ENCODE measurements at regions not wholly inside any gene's neighbourhood (a gene's known extent, or its start where the extent isn't known, plus 50 kb on each side); places are given as distances from the start of the nearest gene placed in this dataset.

DNA sequence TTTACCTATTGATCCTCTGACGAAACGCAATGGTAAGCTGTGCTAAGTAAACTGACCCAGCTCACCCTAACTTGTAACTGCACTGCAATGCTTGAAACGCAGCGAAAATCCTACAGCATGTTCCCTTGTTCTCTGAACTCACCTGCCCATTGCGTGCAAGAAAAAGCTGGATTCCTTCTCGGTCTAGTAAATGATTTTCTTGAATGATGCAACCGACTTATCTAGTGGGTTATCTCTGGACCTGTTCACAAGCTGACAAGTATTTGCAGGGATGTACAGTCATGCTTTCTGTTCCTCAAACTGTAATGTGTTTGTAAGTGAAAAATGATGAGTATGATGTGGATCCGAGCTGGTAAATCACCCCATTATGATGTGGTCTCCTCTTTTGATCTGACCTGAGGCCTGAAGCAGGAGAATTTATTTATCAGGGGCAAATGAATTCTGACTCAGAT lies 140.1 kb downstream of the BTC start:
- TF ChIP-seq, protein P1, sequence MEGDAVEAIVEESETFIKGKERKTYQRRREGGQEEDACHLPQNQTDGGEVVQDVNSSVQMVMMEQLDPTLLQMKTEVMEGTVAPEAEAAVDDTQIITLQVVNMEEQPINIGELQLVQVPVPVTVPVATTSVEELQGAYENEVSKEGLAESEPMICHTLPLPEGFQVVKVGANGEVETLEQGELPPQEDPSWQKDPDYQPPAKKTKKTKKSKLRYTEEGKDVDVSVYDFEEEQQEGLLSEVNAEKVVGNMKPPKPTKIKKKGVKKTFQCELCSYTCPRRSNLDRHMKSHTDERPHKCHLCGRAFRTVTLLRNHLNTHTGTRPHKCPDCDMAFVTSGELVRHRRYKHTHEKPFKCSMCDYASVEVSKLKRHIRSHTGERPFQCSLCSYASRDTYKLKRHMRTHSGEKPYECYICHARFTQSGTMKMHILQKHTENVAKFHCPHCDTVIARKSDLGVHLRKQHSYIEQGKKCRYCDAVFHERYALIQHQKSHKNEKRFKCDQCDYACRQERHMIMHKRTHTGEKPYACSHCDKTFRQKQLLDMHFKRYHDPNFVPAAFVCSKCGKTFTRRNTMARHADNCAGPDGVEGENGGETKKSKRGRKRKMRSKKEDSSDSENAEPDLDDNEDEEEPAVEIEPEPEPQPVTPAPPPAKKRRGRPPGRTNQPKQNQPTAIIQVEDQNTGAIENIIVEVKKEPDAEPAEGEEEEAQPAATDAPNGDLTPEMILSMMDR (IDR thresholded peaks at IDR 0.05 in 4 of 5, conservative IDR thresholded peaks at IDR 0.05 in 1 of 5): no peak
- no peak for TF ChIP-seq POLR2A (IDR thresholded peaks at IDR 0.05)
